SK-N-SH (cell line): ENCODE measurements at regions not wholly inside any gene's neighbourhood (a gene's known extent, or its start where the extent isn't known, plus 50 kb on each side); places are given as distances from the start of the nearest gene placed in this dataset.

Experiments
- CTCF ChIA-PET: fragments of 300-600, 350-600 bp; formaldehyde crosslinking; extraction: SDS; loops from one replicate; lab custom pipeline; 2021; lab: Yijun Ruan, JAX
- POLR2A ChIA-PET: fragments of 350-600 bp; sonication (Branson Sonifier 250); formaldehyde crosslinking; extraction: SDS; loops from one replicate; lab custom pipeline; 2020; ENCODE audit warnings: antibody characterized with exemption, inconsistent platforms; lab: Yijun Ruan, JAX
- DNase-seq: peaks from one replicate; pipeline ENCODE4 v3.0.0; 2012
- H2AFZ ChIP-seq: fragments of 200-600 bp; sonication (generic); 2 replicates; pipeline ENCODE4 v1.8.1; 2016; ENCODE audit warnings: antibody characterized with exemption, mild to moderate bottlenecking, low read depth
- H3F3A ChIP-seq: fragments of 200-600 bp; sonication (generic); replicated peaks from 2 replicates; pipeline ENCODE3; 2016; ENCODE audit warnings: antibody characterized with exemption, mild to moderate bottlenecking; ENCODE audit not compliant: insufficient read depth
- H3K27ac ChIP-seq, 2 experiments: fragments of 200-500 bp in 1 of 2; fragments of 200-600 bp in 1 of 2; sonication (Bioruptor generic) in 1 of 2; sonication (generic), shearing (Covaris generic) in 1 of 2; 2 replicates each; pipeline versions ENCODE4 v1.5.1 to v1.6.1; 2014 to 2016; ENCODE audit warnings: low read depth in 2 of 2, inconsistent platforms in 1 of 2, low read length in 1 of 2, mild to moderate bottlenecking in 1 of 2, mixed read lengths in 1 of 2
- H3K27me3 ChIP-seq: fragments of 200-600 bp; sonication (generic), shearing (Covaris generic); 2 replicates; pipeline ENCODE4 v1.6.1; 2016; ENCODE audit warnings: mixed run types; ENCODE audit not compliant: insufficient read depth
- H3K36me3 ChIP-seq, 2 experiments: fragments of 200-500 bp in 1 of 2; fragments of 200-600 bp in 1 of 2; sonication (Bioruptor generic) in 1 of 2; sonication (generic) in 1 of 2; replicated peaks in 1 of 2; 2 replicates each; pipeline versions ENCODE3 to v1.5.1; 2014 to 2016; ENCODE audit warnings: low read length in 1 of 2, mild to moderate bottlenecking in 1 of 2; ENCODE audit not compliant: insufficient read depth in 2 of 2, control insufficient read depth in 1 of 2
- H3K4me1 ChIP-seq, 2 experiments: fragments of 200-500 bp in 1 of 2; fragments of 200-600 bp in 1 of 2; sonication (Bioruptor generic) in 1 of 2; sonication (generic), shearing (Covaris generic) in 1 of 2; 2 replicates each; pipeline versions ENCODE4 v1.5.1 to v1.6.1; 2014 to 2016; ENCODE audit warnings: low read depth in 1 of 2, low read length in 1 of 2, mixed run types in 1 of 2; ENCODE audit not compliant: insufficient read depth in 2 of 2, control insufficient read depth in 1 of 2
- H3K4me2 ChIP-seq: fragments of 200-600 bp; sonication (generic), shearing (Covaris generic); 2 replicates; pipeline ENCODE4 v1.6.1; 2017; ENCODE audit warnings: mixed run types
- H3K4me3 ChIP-seq, 2 experiments: fragments of 200-500 bp in 1 of 2; fragments of 200-600 bp in 1 of 2; sonication (Bioruptor generic) in 1 of 2; sonication (generic), shearing (Covaris generic) in 1 of 2; 2 replicates each; pipeline versions ENCODE4 v1.5.1 to v1.8.1; 2014 to 2016; ENCODE audit warnings: low read depth in 2 of 2, inconsistent platforms in 1 of 2, low read length in 1 of 2, mild to moderate bottlenecking in 1 of 2, mixed read lengths in 1 of 2, moderate library complexity in 1 of 2
- H3K79me2 ChIP-seq: fragments of 200-600 bp; sonication (generic); 2 replicates; pipeline ENCODE4 v1.8.1; 2017; ENCODE audit warnings: mild to moderate bottlenecking; ENCODE audit not compliant: insufficient read depth
- H3K9ac ChIP-seq: fragments of 200-600 bp; sonication (generic); 2 replicates; pipeline ENCODE4 v1.6.1; 2017; ENCODE audit warnings: mixed run types
- H3K9me2 ChIP-seq: fragments of 200-600 bp; sonication (generic); 2 replicates; pipeline ENCODE4 v1.6.1; 2017; ENCODE audit warnings: mixed run types
- H3K9me3 ChIP-seq: fragments of 200-600 bp; sonication (generic); 2 replicates; pipeline ENCODE4 v1.6.1; 2017; ENCODE audit warnings: mixed run types, mild to moderate bottlenecking, moderate library complexity
- H4K20me1 ChIP-seq: fragments of 200-600 bp; sonication (generic); 2 replicates; pipeline ENCODE4 v1.6.1; 2017; ENCODE audit warnings: mild to moderate bottlenecking, mixed run types; ENCODE audit not compliant: insufficient read depth
- CHD2 ChIP-seq: fragments of 150-350 bp; IDR thresholded peaks from 2 replicates; pipeline ENCODE4 v1.6.1; 2018; ENCODE audit warnings: low read length; ENCODE audit not compliant: partially characterized antibody
- EP300 ChIP-seq, 2 experiments: IDR thresholded peaks; 2 replicates each; pipeline versions ENCODE4 v1.4.0 to v1.6.1; 2012; ENCODE audit warnings: borderline replicate concordance in 1 of 2, low read depth in 1 of 2, low read length in 1 of 2
- EZH2phosphoT487 ChIP-seq: fragments of 200-600 bp; sonication (generic); IDR thresholded peaks from 2 replicates; pipeline ENCODE4 v1.6.1; 2017; ENCODE audit warnings: low read depth, mixed run types, mild to moderate bottlenecking, antibody characterized with exemption, moderate library complexity, borderline replicate concordance
- FOXM1 ChIP-seq: IDR thresholded peaks from 2 replicates; pipeline ENCODE4 v1.4.0; 2012; ENCODE audit warnings: low read depth, mild to moderate bottlenecking
- IRF3 ChIP-seq: fragments of 150-350 bp; IDR thresholded peaks from 2 replicates; pipeline ENCODE4 v1.6.1; 2016; ENCODE audit warnings: mild to moderate bottlenecking, low read depth, low read length
- MXI1 ChIP-seq: IDR thresholded peaks from 2 replicates; pipeline ENCODE4 v1.6.1; 2012; ENCODE audit warnings: mild to moderate bottlenecking, low read depth, low read length, improper control_type of control experiment
- NFIC ChIP-seq: IDR thresholded peaks from 2 replicates; pipeline ENCODE4 v1.4.0; 2012; ENCODE audit warnings: borderline replicate concordance
- POLR2AphosphoS5 ChIP-seq: IDR thresholded peaks from 2 replicates; pipeline ENCODE4 v1.6.1; 2012; ENCODE audit warnings: low read depth, low read length
- REST ChIP-seq: IDR thresholded peaks from 2 replicates; pipeline ENCODE4 v1.6.1; 2012; ENCODE audit warnings: mild to moderate bottlenecking, low read depth, low read length, moderate library complexity
- SIN3A ChIP-seq: IDR thresholded peaks from 2 replicates; pipeline ENCODE4 v1.6.1; 2012; ENCODE audit warnings: low read depth, mild to moderate bottlenecking, low read length, moderate library complexity, borderline replicate concordance
- ZBTB33 ChIP-seq: IDR thresholded peaks from 2 replicates; pipeline ENCODE4 v1.4.0; 2012; ENCODE audit warnings: low read depth, borderline replicate concordance
- WGBS: methylation state at CpG from one replicate; pipeline ENCODE4 v1.1.6; 2017; ENCODE audit warnings: low lambda C conversion rate; 5-methylcytosine and 5-hydroxymethylcytosine counted together

GRCh38 chr2:163367825-163368582 is 367.8 kb downstream of the FIGN start:
- POLR2A ChIA-PET, result no interaction called here

GRCh38 chr2:163364736-163365135 is 371.1 kb downstream of the FIGN start:
- H3K27me3 ChIP-seq, result no peaks in the 10 kb centered on the region
- H3K36me3 ChIP-seq, result no peaks in the 10 kb centered on the region
- no peaks in the 10 kb centered on the region for H3F3A ChIP-seq
- CTCF ChIA-PET, result no interaction called here
- H3K9me3 ChIP-seq, result no peaks in the 10 kb centered on the region
- no peak overlapping the region for H3K9ac ChIP-seq
- no peak for DNase-seq
- H3K4me1 ChIP-seq, result no peaks in the 10 kb centered on the region
- H2AFZ ChIP-seq, result no peak overlapping the region
- H4K20me1 ChIP-seq, result no peaks in the 10 kb centered on the region
- H3K27ac ChIP-seq, result no peak overlapping the region
- TF ChIP-seq MXI1 (no peak), SIN3A (no peak), IRF3 (no peak), POLR2AphosphoS5 (no peak), EZH2phosphoT487 (no peak), NFIC (no peak), CHD2 (no peak)
- POLR2A ChIA-PET, result no interaction called here
- H3K9me2 ChIP-seq, result no peaks in the 10 kb centered on the region
- H3K4me3 ChIP-seq, result no peak overlapping the region
- no peak overlapping the region for H3K4me2 ChIP-seq
- H3K79me2 ChIP-seq, result no peaks in the 10 kb centered on the region

More at GRCh38 chr2:163367825-163368582, 367.8 kb downstream of the FIGN start:
- H3K4me1 ChIP-seq, result no peaks in the 10 kb centered on the region; a peak in 1 of 4 replicates
- H3K27me3 ChIP-seq, result no peaks in the 10 kb centered on the region
- H3K9me2 ChIP-seq, result no peaks in the 10 kb centered on the region
- no peak overlapping the region for H3K4me3 ChIP-seq
- TF ChIP-seq FOXM1, result no peak
- no peaks in the 10 kb centered on the region for H3F3A ChIP-seq
- WGBS, result 69% methylated on average over 4 of the region's 4 CpGs
- no peak for DNase-seq
- H3K4me2 ChIP-seq, result no peak overlapping the region
- H3K9ac ChIP-seq, result no peak overlapping the region
- H3K9me3 ChIP-seq, result no peaks in the 10 kb centered on the region
- no peaks in the 10 kb centered on the region for H4K20me1 ChIP-seq
- CTCF ChIA-PET, result interaction anchor here (1.4 kb wide), 1 partner anchor 22 kb away, joined by 4 read pairs; no protein-coding TSS in a partner anchor
- no peak overlapping the region for H2AFZ ChIP-seq
- H3K27ac ChIP-seq, result no peak overlapping the region
- no peaks in the 10 kb centered on the region for H3K79me2 ChIP-seq
- H3K36me3 ChIP-seq, result no peaks in the 10 kb centered on the region

- ChIA-PET POLR2A (no interaction called here), CTCF (interaction anchor here (1.2 kb wide), 1 partner anchor 580 kb away, joined by 3 read pairs; no protein-coding TSS in a partner anchor)
- H3K4me1 ChIP-seq, result no peaks in the 10 kb centered on the region; a peak in 1 of 4 replicates
- no peaks in the 10 kb centered on the region for H3K27me3 ChIP-seq
- DNase-seq, result no peak
- no peaks in the 10 kb centered on the region for H3K9me3 ChIP-seq
- H3K9ac ChIP-seq, result no peak overlapping the region
- no peaks in the 10 kb centered on the region for H3K36me3 ChIP-seq
- 50% methylated on average over 1 of the region's 1 CpG for WGBS
- no peaks in the 10 kb centered on the region for H3K79me2 ChIP-seq
- H3K27ac ChIP-seq, result no peak overlapping the region
- H3F3A ChIP-seq, result no peaks in the 10 kb centered on the region
- no peak overlapping the region for H3K4me3 ChIP-seq
- H3K4me2 ChIP-seq, result no peak overlapping the region
- H3K9me2 ChIP-seq, result no peaks in the 10 kb centered on the region
- H2AFZ ChIP-seq, result 0 out of 2 replicates have a peak overlapping the region, but pooled peaks have one; percentile 12
- no peaks in the 10 kb centered on the region for H4K20me1 ChIP-seq
- TF ChIP-seq CHD2 (no peak), REST (no peak), NFIC (no peak), EP300 (IDR thresholded peaks at IDR 0.05; ENCODE audit: borderline replicate concordance in 1 of 2, low read depth in 1 of 2, low read length in 1 of 2) (no peak), ZBTB33 (no peak), FOXM1 (no peak), MXI1 (no peak)
These were observed 382.3 kb downstream of the FIGN start for GRCh38 chr2:163353551-163353950.
